NCI-H524 treated with DMSO at 0.1 percent for 48 hours (cell line): ENCODE measurements at regions not wholly inside any gene's neighbourhood (a gene's known extent, or its start where the extent isn't known, plus 50 kb on each side); places are given as distances from the start of the nearest gene placed in this dataset.

ENCODE experiments used
- DNase-seq: peaks from one replicate; lab custom pipeline; 2025; lab: John Stamatoyannopoulos, UW

- no peak for DNase-seq
Measured at GRCh38 chr13:112245989-112246388, 130.2 kb upstream of the SPACA7 start.

- no peak for DNase-seq
Measured at GRCh38 chr13:112246731-112247470, 129.3 kb upstream of the SPACA7 start.

GRCh38 chr13:112247471-112248405, 128.4 kb upstream of the SPACA7 start:
- DNase-seq = no peak

- DNase-seq = no peak
Measured at GRCh38 chr13:112248406-112248760, 127.8 kb upstream of the SPACA7 start.

DNA sequence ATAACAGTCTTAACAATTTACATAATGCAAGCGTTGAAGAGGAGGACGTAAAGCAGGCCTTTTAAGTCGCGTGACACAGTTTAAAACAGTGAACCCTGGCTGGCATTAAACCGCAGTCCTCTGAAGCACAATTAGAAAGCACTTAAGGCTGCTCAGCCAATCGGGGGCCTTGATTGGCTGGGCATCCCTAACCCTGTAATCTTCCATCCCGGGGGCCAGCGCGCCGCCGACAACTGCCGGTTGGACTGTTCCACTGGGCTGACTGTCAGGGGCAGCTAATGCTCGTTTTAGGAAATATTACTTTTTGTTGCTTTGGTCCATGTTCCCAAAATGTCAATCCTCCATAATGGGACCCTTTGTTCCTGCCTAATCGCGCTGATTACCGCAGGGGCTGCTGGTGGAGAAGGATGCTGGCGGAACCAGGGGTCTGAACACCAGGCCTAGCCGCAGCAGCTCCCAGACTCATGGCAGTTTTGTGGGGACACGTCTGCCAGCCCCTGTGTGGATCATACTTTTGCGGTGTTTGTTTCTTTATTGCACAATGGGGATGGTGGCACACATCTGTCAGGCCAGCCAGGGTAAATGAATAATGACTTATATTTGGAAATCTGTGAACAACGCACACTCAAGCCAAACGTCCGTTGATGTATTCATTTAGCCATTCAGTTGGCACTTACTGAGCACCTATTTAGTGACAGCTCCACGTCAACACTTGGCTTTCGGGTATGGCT, 127.1 kb upstream of the SPACA7 start:
- peak; percentile 20 for DNase-seq

DNA sequence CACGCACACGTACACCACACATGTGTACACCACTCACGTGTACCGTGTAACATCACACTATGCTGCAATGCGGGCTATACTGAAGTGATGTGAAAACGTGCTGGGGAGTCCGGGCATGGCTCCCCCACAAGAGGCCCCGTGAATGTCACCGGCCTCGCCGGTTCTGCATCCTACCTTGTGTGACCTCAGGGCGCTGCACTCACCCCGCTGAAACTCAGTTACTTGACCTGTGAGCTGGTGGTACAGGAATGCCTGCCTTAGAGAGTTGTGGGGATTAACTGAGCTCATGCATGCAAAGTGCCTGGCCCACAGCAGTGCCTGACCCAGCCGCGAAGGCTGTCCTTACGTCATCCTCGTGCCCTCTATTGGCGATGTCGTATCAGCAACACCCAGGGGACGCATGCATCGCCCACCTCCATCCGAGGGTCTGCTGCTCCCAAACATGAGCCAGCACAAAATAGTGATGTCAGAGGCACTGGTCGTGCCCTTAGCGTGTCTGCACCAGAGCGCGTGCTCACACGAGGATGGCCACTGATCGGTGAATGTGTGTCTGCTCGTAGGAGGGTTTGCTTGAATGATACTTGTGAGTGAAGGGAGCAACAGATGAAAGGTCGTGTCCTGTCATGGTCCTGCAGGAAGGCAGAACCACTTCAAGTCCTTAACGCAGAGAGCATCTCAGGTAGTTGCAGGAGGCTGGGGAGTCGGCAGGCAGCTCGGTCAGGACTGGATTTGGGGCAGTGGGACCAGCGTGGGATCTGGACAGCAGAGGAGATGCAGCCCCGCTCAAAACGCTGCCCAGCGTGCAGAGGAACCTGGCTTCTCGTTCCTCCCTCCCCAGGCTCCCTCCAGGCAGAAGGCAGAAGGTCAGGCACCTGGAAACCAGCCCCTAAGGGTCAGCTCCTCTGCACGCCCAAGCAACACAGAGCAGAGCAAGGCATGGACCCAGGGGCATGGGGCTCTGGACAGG, 126.2 kb upstream of the SPACA7 start:
- no peak for DNase-seq

GRCh38 chr13:112250788-112251445, 125.2 kb upstream of the SPACA7 start:
- DNase-seq = no peak

- no peak for DNase-seq
Measured at GRCh38 chr13:112251930-112252585, 124.1 kb upstream of the SPACA7 start.

- DNase-seq = no peak
Measured at GRCh38 chr13:112252804-112253590, 123.2 kb upstream of the SPACA7 start.

GRCh38 chr13:112253631-112254030, 122.5 kb upstream of the SPACA7 start:
- DNase-seq = no peak

DNA sequence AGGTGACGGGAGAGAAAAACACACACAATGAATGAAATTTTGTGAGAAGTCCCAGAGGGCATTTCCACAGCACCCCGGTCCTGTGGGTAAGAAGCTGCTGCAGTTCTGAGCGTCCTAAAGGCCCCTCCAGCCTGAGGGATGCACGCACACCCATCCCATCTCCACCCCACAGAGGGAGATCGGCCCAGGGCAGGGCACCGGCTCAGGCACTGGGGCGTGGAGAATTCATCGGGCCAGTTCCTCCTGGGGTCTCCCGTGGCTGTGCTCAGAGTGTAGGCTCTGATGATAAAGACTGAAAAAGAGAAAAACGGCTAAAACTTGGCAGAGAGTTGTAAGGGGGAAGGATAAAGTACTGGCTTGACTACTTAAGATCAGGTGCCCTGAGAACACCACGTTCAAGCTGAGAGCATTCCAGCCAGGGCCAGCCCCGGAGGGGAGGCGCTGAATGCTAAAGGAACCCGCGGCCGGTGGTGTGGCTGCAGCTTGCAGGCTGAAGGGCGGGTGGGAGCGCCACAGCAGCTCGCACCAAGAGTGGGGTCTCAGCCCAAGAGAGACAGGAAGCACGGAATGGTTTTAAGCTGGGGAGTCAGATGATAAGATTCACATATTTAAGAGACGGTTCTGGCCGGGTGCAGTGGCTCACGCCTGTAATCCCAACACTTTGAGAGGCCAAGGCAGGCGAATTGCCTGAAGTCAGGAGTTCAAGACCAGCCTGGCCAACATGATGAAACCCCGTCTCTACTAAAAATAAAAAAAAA, 121.9 kb upstream of the SPACA7 start:
- no peak for DNase-seq

DNA sequence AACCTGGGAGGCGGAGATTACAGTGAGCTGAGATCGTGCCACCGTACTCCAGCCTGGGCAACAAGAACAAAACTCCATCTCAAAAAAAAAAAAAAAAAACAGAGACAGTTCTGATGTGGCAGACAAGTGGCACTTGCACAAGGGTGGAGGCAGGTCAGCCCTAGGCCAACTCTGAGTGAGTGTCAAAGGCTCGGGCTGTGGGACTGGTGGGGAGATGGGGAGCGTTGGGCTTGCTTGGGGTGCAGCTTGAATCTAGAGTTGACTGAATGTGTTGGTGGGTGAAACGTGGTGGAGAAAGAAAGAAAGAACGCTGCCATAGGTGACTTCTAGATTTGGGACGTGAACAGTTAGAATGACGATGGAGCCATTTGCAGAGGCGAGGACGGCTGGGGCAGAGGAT, 121.3 kb upstream of the SPACA7 start:
- no peak for DNase-seq

DNA sequence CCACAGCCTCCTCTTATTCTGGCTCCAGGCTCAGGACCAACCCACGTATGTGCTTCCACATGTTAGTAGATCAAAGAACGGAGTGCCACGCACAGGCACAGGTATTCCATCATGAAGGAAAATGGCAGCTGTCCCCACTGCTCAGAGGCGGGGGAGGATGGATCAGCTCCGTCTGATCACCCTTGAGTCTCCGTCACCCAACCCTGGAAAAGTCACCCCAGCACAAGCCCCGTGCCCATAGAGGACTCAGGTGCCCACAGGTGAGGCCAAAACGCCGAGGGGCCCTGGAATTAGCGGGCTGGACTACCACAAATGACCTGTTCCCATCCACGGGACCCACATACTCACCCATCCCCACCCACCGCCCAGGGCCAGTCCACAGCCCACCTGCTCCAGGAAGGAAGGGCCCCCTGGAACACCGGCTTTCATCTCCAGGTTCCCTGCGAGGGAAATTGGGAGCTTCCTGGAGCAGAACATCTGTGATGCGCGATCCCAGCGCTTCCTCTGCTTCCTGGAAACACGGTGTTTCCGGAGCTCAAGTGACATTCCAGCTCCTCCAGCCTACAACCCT, 120.5 kb upstream of the SPACA7 start:
- DNase-seq = no peak

DNA sequence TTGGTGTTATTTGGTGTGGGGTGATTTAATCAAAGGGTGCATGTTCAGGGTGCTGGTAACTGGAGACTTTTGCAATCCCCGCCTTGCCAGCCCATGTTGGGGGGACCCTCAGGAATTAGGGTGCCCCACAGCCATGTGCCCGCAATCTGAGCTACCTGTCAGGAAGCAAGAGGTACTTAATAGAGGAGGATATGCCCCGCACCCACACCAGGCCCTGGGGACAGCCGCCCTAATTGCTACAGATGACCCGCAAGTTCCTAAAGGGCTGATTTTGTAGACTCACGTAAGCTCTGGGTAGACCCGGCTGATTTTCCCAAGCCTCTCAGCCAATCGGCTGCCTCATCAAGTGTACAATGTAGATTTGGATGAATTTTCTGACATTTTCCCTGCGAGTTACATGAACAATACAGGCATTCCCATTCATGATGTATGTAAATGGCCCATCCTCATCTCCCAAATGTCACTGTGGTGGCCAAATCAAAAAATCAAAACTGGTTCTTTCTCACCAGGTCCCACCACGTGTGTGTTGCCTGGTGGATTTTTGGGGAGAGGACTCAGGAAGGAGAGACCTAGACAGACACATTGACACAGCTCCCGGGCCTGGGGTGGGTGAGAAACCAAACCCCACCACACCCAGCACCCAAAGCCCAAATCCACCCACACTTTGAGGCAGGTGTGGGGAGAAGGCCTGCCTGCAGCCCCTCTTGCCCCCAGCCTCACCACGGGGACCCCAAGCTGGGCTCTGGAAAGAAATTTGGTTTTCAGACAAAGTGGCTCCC, 119.2 kb upstream of the SPACA7 start:
- DNase-seq = no peak

DNA sequence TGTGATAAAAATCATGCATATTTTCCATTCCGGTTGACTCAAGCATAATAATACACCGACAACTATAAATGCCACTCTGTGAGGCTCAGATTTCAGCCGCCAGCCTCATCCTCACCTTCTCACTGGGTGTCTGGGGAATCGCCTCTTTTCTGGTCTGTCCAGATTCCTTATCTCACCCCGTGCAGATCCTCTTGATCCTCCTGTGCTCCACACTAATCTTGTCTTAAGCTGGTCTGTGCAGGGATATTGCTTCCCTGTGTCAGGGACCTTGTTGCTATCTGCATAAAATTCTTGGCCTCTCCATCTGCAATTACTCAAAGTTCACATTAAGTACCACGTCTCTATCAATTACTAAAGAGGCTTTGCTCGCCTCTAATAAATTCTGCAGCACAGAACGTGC, 116.6 kb upstream of the SPACA7 start:
- DNase-seq = no peak

DNA sequence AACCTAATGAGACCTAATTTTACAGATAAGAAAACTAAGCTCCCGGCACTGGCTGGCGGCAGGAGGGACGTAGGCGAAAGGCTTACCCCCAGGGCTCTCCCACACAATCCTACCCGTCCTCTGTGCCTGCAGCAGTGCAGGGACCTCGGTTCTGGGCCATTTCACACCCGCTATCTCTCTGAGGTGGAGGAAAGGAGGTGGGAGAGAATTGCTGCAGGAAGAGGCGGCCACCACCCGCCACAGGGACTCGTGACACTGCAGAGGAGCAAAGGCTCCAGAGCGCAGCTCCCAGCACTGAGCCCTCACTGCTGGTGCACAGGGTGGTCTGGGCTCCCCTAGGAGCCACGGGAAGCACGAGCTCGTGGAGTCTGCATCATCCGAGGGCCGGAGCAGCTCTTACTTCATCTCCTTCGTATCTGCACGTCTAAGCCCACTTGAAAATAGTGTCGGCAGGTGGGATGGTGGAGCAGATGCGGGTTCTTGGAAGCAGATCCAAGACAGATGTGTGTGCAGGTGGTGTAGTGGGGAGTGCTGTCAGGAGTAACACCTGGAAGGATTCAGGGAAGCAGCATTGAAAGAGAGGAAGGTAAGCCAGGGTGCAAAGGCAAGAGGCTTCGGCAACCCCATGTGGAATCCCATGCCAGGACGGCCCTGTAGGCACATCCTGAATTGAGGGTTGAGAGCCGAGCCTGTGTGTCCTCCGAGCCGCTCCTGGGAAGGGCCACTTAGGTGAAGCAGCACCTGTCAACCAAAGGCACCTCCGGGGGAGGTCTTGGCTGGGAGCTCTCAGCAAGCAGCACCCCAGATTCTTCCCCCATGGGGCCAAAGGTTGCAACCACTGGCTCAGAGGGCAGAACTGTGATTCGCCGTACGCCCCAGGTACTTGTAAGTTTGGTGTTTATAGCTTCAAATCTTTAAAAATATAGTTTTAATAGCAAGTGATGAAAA, 115.8 kb upstream of the SPACA7 start:
- no peak for DNase-seq
